Endometrium (tissue), 2 donors: ENCODE measurements at regions not wholly inside any gene's neighbourhood (a gene's known extent, or its start where the extent isn't known, plus 50 kb on each side); places are given as distances from the start of the nearest gene placed in this dataset.

Source experiments
- FAIRE-seq: peaks from 2 replicates; lab custom pipeline; 2012; peaks lifted over from hg19 to GRCh38; lab: Jason Lieb, UNC
- donor health status: control.
- donor health status: control.

- FAIRE-seq, result no peak
These were observed 88.5 kb upstream of the ELAVL2 start for GRCh38 chr9:23914431-23915003.

GRCh38 chr9:23907343-23907742 is 81.3 kb upstream of the ELAVL2 start:
- FAIRE-seq, result no peak

- FAIRE-seq, result no peak
These were observed 61.7 kb upstream of the ELAVL2 start for GRCh38 chr9:23887781-23888180.
